ENCODE measurements at regions not wholly inside any gene's neighbourhood (a gene's known extent, or its start where the extent isn't known, plus 50 kb on each side); places are given as distances from the start of the nearest gene placed in this dataset.

- DNase-seq, result no peak
Observed at GRCh38 chr11:11039208-11039965, 181.5 kb upstream of the ZBED5 start.

- no peak for DNase-seq
Observed at GRCh38 chr11:11038782-11039181, 180.9 kb upstream of the ZBED5 start.

- no peak for DNase-seq
Observed at GRCh38 chr11:11038352-11038751, 180.5 kb upstream of the ZBED5 start.

DNA sequence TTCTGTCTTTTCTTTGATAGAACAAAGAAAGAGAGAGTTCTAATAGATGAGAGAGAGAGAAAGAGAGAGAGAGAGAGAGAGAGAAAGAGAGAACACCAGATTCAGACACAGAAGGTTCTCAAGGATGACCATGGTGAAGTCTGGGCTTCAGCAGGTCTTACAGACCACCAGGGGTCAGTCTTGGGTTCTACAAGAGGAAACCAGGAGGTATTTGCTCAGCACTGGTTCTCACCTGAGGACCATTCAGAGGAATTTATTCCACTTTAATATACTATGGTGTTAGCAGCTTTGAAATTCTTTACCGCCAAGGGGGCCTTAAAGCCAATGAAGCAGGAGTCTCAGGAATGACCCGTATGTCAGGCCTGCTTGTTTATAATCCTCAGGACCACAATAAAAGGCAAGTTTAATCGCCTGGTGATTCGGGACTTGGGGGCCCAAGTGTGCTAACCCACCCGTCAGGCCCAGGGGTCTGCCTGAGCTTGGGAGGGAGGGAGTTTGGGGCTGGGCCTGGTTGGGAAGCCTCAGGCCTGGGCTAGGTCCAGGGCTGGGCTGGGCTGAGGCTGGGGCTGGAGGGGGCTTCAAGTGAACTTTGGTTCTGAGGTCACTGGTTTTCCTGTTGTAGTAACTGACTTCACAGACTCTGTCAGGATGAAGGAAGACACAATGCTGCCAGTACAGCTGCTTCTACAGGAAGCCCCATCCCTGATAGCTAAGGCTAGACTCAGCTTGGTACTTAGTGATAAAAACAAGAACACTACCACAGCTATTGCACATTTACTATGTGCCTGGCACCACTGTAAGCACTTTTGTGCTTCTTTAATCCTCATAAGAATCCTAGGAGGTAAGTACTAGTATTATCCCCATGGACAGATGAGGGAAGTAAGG, 179.2 kb upstream of the ZBED5 start:
- DNase-seq, result peak; percentile 53 to 76

DNA sequence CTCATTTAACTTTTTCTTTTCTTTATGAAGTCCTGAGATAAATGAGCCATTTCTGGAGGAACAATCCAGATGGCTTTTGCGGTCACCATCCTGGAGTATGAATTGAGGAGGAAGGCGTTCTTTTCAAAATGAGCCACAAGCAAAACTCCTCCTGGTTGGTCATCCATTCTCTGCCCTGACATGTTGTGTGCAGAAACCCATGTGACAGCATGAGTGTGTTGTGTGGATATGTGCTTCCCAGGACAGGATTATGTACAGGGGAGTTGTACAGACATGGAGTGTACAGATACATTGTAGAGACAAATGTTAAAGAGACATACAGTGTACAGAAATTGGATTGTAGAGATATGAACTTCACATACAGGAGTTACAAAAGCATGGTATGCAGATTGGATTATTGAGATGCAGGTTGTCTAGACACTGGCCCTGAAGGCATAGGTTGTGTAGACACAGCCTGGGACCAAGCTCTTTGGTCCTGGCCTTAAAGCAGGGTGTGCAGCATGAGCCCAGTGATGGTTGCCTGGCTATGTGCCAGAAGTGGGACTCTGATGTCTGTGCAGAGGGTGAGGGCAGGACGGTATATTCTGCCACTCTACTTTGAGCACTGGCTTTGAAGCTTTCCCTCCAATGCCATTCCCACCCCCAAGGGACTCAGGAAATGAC, 178.5 kb upstream of the ZBED5 start:
- DNase-seq, result no peak

DNA sequence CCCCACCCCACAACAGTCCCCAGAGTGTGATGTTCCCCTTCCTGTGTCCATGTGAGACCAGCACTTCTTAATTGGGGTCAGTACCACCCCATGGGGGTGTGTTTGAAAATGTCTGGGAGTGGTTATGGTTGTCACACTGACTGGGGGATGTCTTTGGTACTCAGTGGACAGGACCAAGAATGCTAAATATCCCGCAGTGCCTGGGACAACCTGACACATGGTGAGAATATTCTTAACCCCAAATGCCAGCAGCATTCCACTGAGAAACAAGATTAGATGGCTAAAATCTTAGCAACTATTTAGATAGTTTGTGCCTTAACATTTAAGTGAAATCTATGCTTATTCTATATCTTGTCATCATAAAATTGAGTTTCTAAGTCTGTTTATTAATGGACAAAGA, 177.5 kb upstream of the ZBED5 start:
- no peak for DNase-seq

DNA sequence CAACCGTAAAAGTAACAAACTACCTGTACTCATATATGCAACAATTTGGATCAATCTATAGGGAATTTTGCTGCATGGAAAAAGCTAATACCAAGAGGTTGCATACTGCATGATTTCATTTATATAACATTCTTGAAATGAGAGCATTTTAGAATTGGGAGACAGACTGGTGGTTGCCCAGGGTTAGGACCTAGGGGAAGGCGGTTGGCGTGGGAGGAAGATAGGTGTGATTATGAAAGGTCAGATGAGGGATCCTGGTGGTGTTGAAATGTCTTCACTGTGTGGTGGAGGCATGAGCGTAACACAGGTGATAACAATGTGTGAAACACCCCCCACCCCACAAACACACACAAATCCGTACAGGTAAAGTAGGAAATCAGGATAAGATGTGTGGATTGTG, 176.6 kb upstream of the ZBED5 start:
- no peak for DNase-seq

DNA sequence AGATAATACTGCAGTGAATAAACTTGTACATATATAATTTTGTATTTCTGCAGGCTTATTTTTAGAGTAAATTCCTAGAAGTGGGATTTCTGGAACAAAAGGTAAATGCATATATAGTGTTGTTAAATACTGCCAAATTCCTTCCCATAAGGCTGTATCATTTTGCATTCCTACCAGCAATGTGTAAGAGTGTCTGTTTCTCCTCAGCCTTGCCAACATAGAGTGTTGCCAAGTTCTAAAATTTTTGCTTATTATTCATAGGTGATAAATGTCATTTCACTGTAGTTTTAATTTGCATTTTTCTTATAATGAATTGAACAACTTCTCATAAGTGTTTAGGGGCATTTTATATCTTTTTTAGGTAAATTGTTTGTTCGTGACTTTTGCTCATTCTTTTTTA, 174.2 kb upstream of the ZBED5 start:
- DNase-seq, result no peak

- DNase-seq, result no peak
Observed at GRCh38 chr11:11029027-11029426, 171.2 kb upstream of the ZBED5 start.

DNA sequence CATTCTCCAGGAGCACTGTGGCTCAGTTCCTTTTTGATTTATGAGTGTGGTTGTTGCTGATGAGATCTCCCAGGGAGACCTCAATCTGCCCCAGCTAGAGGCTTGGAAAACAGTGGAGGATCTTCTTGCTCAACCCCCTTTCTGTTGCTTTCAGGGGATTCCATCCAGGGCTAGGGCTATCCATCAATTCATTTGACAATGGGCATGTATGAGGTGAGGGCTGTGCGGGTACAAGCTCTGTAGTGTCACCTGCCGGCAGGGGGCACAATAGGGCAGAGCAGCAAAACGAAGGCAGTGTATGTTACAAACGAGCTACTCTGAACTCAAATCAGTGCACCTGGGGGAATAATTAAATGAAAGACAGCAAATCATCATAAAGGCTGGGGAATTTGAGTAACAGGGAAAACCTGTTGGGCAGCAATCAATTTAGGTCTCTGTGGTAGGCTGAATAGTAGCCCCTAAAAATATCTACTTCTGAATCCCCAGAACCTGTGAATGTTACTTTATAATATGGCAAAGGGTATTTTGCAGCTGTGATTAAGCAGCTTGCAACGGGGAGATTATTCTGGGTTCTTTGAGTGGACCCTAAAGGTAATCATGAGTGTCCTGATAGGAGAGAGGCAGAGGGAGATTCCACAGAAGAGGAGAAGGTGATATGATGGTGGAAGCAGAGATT, 170.3 kb upstream of the ZBED5 start:
- peak; percentile 80 to 84 for DNase-seq

DNA sequence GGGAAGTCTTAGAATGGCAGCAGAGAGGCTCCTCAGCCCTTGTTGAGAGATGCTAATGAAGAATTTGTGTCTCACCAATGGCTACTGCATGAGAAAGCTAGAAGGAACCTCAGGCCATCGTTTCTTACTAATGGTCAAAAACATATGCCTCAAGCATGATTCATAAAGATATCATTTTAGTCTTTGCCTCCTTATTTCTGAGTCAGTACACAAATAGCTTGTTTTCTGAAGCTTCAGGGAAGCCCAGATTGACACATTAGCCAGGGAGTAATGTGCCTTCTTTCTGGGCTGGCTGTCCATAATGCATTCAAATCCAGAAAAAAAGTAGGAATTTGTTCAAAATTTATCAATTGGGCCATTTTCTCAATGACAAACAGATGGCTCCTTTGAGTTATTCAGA, 169.4 kb upstream of the ZBED5 start:
- DNase-seq, result no peak

DNA sequence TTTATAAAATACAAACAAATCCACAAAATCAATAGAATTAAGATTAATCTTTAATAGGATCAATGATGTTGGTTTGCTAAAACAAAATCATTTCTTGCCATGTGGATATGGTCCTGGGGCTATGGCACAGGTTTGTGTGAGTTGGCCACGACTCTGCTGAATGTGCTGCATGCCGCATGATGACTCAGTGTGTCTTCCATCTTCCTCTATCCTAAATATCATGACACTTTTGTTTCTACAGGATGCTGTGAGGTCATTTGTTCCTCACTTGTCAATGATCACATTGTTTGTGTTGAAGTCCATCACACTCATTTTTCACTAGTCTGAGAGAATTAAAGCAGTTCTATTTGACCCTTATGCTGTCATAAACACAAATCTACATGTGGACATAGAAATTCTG, 167.2 kb upstream of the ZBED5 start:
- DNase-seq, result no peak

GRCh38 chr11:11022125-11022730, 164.4 kb upstream of the ZBED5 start:
- DNase-seq, result peak; percentile 17 to 31

GRCh38 chr11:11021563-11021962, 163.7 kb upstream of the ZBED5 start:
- DNase-seq, result no peak

- no peak for DNase-seq
Observed at GRCh38 chr11:11020747-11021149, 162.9 kb upstream of the ZBED5 start.

GRCh38 chr11:11020219-11020726, 162.4 kb upstream of the ZBED5 start:
- no peak for DNase-seq

DNA sequence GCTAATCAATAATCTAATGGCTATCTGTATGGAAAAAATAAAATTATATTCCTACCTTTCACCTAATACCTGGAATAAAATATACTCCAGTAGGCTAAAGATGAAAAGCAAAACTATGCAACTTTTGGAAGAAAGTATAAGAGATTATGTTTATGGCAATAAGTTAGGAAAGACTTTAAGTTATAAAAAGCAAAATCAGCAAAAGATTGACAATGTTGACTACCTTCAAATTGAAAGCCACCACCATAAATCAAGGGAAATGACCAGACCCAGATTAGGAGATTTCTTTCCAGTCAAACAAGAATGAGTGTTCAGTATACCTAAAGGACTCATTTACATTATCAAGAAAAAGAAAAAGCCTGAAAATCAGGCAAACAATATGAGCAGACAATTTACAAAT, 159.1 kb upstream of the ZBED5 start:
- no peak for DNase-seq

DNA sequence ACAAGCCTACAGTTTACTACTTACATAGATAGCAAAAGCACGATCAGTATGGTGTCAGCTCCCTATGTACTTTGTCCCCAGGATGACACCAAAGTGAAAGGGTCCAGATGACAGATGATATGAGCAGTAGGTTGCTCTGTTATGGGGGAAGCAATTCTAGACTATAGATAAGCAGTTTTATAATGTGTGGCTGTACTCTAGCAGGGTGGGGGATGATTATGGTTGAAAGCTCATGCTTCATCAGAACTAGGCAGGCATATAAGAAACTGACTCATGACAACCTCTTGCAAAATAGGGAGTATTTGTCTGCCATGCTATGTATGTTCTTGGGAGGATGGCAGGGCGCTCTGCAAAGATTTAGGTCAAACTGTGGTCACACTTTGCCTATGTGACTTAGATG, 158.2 kb upstream of the ZBED5 start:
- DNase-seq, result no peak

DNA sequence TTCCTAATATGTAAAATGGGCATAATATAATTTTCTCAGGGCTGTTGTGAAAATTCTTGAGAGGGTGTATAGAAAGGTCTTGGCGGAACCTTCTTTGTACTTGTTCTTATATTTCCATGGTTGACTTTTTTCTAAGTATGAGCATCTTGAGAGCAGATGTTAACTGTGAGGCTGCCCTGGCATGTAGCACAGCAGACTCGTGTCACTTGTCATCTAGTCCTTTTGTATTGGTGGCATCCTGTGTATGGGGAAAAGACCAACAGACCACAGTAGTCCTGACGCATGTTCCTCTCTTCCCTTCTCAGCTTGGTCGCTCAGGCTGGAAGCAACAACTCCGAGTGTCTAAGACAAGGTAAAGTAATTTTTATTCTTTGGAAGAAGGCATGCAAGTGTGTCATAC, 153.8 kb upstream of the ZBED5 start:
- no peak for DNase-seq

GRCh38 chr11:11010624-11011127, 152.8 kb upstream of the ZBED5 start:
- DNase-seq, result no peak

DNA sequence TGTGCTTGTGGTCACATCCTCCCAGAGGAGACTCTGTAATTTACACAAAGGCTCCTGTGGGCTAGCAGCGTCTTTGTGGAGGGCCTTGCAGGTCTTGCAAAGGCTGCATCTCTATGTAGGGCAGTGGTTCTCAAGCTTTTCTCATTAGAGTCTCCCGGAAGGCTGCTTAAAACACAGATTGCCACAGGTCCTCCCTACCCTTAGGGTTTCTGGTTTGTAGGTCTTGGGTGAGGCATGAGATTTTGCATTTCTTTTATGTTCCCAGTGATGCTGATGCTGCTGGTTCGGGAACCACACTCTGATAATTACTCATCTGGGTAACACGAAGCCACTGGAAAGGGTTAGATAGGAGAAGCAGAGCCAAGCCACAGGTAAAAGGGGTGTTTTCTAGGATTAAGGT, 151.3 kb upstream of the ZBED5 start:
- DNase-seq, result no peak

GRCh38 chr11:11004069-11004468, 146.2 kb upstream of the ZBED5 start:
- no peak for DNase-seq

Measured in NCI-H446 (cell line).